Fibroblast of skin of scalp (primary cell): ENCODE measurements at regions not wholly inside any gene's neighbourhood (a gene's known extent, or its start where the extent isn't known, plus 50 kb on each side); places are given as distances from the start of the nearest gene placed in this dataset.
A peak's percentile ranks its signal among the peaks of the same experiment; 100 is the strongest.

Source experiments
- DNase-seq: peaks from one replicate; pipeline ENCODE4 v3.0.0-alpha.2; 2013

DNA sequence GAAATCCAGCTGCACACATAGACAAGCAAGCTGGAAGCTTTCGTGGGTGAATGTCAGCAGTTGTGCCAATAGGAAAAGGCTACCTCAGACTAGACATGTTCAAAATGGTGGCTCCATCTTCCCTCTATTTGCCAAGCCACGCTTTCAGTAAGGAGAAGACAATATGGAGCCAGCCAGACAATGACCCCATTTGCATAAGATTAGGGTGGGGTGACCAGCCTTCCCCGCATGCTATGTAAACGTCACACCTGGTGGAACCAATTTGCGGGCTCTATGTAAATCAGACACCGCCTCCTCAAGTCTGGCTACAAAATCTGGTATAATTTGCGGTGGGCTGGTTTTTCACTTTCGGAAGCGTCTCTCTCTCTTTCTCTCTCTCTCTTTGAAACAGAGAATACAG, 297.4 kb upstream of the PCDH15 start:
- DNase-seq, result no peak

DNA sequence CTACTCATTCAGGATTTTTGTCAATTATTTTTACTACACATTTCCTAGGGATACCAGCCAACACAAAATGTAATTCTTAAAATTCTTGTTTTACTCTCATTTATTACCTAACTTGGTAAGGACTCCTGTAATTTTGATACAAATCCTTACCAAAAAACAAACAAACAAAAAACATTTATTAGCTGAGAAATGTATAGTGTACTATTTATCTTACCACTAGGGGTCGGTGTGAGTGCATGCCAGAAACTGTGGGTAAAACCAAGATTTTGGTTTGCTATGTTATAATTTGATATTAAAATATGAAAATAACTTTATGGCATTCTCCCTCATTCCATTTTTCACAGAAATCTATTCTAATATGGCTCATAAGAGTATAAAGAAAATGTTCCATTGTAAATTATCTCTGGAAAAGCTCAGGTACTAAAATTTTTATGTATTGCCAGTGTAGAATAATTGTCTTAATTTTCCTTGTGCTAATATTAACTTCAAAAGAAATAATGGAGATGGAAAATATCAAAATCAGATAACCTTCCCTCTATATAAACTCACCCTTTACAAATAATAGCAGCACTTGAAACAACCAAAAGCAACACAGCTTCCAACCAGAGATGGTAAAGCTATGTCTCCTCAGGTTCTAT, 290.8 kb upstream of the PCDH15 start:
- peak; percentile 13 for DNase-seq

DNA sequence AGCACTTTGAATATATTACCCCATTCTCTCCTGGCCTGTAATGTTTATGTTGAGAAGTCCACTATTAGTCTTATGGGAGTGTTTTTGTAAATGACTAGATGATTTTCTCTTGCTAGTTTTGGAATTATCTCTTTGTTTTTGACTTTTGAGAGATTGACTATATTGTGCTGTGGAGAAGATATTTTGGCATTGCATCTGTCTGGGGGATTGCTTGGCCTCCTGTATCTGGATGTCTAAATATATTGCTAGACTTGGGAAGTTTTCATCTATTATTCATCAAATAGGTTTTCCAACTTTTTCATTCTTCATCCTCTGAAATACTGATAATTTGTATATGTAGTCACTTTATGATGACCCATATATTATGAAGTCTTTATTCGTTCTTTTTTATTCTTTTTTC, 277.1 kb upstream of the PCDH15 start:
- no peak for DNase-seq

DNA sequence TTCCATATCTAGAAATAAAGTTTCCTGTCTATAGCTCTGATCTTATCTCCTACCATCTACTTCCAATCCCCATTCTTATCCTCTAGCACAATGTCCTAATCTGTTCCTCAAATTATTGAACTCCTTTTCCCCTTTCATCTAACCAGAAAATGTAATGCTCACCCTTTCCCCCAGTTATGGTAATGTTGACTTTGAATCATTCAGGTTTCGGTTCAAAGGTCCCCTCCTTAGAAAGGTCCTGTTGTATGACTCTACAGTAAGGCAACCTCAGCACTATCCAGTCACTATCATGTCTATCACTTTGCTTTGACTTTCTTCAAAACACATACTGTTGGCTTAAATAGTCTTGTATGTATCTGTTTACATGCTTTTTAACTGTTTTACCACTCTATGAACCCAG, 264.2 kb upstream of the PCDH15 start:
- no peak for DNase-seq

DNA sequence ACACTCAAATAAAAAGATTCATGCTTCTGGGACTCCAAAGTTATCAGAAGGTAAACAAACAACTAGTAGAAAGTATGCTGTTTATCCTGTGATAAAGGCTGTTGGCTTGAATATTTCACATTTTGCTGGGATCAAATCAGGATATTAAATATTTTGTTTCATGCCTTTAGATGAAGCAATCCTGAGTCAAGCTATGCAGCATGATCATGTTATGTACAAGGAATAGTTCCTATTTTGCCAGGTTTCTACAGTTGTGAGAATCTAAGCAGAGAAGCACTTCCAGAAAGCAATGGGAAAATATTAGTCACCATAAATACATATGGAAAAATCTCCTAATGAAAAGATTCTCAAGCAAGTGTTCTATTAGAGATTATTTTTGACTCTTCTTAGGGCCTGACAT, 262.8 kb upstream of the PCDH15 start:
- DNase-seq, result peak; percentile 24

DNA sequence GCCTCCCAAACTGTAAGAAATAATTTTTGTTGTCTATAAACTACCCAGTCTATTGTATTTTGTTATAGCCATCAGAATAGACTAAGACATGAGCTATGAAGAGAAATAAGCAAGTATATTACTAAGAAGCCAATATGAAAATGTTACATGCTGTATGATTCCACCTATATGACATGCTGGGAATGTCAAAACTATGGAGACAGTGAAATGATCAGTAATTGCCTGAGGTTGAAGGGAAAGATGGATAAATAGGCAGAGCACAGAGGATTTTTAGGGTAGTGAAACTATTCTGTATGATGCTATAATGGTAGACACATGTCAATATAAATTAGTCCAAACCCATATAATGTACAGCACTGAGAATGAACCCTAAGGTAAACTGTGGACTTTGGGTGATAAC, 261.3 kb upstream of the PCDH15 start:
- no peak for DNase-seq

DNA sequence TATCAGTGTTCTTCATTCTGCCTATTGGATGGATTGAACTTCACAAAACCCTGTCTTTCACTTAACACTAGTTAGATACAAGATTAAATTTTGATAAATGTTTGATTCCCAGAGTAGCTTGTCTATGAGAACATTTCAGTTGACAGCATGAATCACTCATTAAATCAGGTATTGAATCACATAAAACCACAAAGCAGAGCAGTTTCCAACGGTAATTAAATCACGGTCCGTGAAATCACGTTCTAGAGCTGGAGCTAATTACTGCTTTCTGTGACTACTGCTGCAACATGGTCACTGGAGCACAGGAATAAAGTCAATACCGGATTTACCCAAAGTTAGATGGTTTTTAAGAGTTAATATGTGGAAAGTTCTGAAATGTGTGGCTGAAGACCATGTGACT, 257.8 kb upstream of the PCDH15 start:
- DNase-seq, result no peak

DNA sequence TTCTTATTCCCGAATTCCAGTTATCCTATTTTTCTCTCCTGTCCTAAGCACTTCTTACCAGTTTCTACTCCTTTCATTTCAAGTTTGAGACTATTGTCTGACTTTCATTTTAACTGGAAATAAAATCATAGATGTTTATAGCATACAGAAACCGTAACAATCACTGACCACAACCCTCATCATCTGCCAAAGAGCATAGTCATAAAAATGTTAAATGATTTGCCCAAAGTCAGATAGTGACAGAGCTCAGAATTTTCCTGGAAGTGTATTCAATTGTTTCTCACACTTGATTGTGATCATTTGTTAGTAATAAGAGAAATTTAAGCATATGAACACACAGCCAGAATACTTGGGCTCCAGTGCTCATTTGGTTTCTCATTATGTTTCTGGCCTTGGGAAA, 250.5 kb upstream of the PCDH15 start:
- DNase-seq, result no peak

DNA sequence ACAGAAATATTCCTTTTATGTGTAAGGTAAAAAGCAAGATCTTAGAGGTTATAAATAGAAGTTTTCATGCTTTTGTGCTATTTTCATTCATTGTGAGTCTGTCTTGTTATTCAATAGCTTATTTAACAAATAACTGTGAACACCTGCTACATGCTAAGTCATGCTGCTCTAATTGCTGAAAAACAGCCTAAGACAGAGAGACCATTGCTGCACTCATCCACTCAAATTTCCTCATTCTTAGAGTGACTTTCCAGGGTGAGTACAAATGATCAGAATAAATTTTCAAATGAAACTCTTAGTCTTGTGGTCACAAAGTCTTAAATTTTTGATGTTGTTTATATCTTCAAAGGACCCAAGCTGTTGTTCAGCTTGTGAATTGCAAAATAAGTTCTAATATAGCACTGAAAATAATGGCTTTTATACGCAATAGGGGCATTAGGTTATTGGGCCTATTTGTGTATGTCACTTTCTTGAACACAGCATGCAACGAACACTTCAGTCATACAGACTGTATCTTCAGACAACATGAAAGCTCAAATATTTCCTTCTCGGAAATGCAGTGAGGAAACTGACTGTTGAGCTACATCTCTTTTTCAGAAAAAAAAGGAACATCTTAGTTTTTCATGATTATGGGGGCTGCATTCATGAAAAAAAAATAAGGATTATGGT, 247.9 kb upstream of the PCDH15 start:
- DNase-seq, result no peak

DNA sequence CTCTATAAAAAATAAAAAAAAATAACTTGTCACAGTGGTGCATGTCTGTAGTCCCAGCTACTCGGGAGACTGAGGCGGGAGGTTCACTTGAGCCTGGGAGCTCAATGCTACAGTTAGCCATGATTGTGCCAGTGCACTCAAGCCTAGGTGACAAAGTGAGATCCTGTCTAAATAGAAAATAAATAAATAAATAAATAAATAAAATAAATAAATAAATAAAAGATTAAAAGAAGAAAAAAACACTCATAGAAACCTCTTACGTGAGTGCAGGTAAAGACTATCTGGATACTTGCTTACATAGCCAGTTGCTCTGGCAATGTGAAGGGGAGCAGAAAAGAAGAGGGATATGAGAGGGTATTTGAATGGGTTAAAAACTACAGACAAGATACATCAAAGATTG, 242.5 kb upstream of the PCDH15 start:
- DNase-seq, result no peak

DNA sequence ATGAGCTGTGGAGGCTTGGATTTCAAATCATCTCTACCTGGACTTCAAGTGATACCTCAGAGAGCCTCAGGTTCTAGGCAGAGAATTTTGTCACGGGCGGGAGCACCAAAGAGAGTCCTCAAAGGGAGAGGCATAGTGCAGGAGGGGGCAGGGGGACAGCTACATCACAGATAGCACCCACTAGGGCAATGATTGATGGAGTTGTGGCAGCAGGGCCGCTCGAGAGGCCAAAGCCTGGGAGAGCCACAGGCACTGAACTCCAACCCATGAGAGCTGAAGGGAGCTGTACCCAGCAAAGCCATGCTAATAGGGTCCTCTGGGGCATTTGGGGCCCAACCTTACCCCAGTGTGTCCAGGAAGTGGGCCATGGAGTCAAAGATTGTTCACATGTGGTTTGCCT, 232.0 kb upstream of the PCDH15 start:
- no peak for DNase-seq

DNA sequence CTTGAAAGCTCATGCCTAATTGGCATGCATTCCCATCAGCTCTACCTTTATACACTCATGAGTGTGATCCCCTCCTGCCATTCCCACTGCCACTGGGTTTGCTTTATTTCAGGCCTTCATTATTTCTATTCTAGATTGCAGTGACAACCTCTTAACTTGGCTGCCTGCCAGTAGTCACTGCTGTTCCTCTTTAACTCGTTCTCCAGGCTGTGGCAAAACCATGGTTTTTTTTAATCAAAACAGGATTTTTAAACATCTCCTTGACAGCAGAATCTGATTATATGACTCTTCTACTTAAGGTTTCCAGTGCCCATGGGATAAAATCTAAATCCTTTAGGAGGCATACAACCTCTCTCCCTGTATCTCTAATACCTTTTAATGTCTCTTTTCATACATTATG, 223.7 kb upstream of the PCDH15 start:
- peak; percentile 4 for DNase-seq

DNA sequence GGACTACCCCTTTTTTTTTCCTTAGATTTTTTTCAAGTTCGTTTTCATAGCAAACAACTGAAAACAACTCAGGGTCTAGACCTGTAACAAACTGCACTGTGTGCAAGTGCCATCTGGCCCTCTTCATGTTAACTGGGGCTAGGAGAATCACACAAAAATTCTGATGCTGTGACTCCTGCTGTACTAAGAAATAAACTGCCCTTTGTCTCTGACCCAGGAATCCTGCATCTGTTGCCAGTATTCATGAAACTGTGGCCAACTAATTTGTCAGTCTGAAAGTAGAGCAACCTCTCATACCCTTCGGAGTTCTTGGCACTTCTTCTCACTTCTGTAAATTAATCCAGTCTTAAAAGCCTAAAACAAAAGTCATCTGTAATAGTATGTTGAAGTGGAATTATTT, 218.4 kb upstream of the PCDH15 start:
- DNase-seq, result no peak

DNA sequence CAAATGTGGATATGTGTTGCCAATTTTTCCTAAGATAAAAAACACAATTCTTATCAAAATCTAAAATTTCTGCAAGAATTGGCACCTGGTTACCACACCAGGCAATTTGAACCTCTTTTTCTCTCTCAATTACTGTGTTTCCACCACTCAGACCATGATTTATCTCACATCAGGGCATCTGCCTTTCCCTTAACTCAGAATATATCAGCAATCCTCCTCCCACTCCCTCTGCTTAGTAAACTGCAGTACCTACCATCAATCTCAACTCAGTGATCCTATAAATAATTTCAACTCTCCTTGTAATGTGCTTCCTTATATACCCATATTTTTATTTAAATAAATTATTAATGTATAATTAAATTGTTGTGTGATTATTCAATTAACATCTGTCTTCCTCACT, 212.3 kb upstream of the PCDH15 start:
- no peak for DNase-seq

DNA sequence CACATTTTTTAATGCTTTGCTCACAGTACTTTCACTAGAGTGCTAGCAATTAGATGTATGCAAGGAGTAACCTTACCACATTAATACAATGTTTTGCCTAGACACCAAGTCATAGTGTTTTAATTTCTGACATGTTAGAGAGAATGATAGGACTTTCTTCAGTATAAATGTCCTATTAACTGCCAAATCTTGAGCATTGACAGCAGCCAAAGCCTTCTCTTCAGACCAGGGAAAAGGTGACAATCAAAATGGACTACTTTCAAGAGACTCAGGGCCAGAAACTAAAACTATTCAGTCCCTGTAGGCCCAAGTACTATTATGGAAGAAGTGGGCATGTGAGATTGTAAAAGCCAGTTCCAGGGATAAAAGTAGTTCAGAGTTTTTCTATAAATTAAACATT, 201.4 kb upstream of the PCDH15 start:
- DNase-seq, result no peak

DNA sequence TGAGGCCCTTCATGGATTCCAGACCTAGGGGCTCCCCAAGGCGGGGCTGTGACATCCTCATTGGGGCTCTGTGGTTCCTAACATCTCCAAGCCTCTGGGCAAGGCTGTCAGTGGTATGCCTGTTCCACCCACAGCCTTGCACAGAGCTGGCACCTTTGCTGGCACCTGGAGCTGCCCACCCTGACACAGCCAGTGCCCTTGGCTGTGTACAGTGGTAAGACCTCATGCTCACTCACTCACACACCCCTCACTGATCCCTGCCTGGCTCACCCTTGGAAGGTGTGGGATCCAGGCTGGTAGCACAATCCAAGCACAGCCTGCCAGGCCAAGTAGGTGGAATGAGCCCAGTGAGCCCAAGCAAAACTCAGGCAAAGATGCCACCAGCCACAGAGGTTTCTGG, 200.4 kb upstream of the PCDH15 start:
- no peak for DNase-seq

DNA sequence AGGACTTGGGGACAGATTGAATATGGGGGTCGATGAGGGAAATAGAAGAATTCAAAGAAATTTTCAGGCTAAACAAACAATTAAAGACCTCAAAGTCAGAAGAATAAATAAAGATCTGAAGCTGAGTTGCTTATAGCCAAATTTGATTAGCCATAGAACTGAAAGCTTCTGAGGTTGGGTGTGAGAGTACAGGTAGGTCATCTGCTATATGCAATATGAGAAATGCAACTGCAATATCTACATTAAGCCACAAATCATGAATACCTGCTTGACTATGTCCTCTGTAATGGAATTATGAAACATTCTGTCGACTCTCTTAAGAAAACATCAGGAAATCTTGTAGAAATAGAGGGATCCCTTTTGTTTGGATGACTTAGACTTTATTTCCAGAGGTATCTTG, 192.1 kb upstream of the PCDH15 start:
- DNase-seq, result no peak

DNA sequence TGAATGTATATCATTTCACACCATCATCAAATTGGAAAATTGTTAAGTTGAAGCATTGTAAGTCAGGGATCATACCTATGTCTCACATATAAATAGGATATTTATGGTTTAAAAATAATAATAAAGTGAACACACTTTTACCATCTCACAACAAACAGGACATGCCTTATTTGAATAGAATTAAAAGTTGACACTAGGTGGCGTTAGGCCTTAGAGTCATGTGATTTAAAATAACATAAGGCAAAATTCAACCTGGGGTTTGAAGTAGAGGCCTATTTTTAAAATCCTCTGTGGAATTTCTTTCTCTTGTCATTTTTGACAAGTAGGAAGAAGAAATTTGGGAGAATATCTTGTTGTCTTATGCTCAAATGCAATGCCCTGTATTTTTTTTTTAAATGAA, 184.7 kb upstream of the PCDH15 start:
- DNase-seq, result peak; percentile 8

DNA sequence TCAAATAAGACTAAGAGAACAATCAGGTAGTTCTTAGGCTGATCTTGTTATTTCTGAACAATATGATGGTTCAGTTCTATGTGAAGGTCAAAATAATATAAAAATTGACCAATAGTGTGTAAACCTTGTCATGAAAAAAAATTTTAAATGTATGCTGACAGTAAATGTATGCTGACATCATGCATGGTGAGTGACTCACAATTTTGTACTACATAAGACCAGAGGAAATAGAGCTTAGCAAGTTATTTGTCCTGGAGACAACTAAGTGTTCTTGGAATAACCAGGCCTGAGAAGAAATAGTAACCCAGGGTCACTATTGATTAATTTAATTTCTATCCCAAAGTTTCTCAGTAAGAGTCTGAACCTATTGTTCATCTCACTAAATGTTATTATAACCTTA, 182.2 kb upstream of the PCDH15 start:
- no peak for DNase-seq

DNA sequence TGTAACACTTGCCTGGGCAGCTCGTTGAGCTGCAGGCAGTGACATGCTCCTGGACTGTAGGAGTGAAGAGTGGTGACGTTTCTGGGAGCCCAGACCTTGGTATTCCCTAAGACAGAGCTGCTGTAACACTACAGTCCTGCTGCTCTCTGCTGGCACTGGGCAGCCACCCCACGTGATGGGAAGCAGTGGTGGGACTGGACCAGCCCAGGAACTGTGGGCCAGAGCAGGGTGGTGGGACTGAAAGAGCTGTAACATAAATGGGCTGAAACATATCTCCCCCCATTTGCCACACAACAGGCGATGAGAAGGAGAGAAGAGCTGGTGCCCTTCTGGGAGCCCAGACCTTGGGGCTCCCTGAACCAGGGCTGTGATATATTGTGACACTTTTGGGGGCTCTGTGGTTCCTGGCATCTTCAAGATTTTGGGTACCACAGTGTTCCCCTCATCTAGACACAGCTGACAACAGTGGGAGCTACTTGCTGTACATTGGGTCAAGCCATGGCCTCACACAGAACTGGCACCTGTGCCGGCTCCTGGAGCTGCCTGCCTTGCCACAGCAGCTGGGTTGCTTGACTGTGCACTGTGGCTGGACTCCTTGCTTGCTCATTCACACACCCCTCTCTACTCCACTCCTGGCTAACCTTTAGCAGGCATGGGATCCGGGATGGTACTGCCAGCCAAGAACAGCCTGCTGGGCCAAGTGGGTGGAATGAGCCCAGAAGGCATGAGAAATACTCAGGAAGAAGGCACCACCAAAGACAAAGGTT, 161.3 kb upstream of the PCDH15 start:
- no peak for DNase-seq

DNA sequence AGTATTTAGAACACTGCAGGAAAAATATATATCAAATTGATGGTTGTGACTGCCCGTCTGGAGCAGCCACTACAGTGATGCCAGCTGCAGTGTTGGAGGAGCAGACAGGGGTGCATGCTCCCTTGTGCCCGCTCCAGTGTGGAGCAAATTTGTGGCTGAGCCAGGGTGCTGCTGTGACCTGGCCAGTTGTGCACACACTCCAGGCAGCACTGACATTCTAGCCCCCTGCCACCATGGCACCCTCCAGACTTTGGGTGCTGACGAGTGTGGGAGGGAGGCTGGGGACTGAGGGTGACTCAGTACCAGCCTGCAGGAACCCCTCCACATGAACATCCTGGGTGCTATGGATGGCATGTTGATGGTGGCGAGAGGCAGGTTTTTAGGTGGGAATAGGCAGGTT, 160.0 kb upstream of the PCDH15 start:
- no peak for DNase-seq

DNA sequence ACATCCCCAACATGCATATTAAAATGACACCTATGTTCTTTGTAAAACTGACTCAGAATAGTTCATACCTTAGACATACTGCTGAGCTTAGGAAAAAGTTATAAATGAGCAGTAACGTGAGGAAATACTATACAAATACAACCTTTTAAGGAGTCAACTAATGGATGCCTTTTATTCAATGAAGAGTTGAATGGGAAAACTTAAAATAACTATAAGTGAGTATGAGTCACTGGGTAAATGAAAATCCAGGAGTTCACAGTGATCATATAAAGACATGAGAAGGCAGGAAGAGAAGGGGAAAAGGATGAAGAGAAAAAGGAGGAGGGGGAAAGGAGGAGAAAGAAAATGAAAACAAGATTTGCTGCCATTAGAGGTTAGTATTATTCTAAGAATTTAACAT, 157.8 kb upstream of the PCDH15 start:
- DNase-seq, result no peak

DNA sequence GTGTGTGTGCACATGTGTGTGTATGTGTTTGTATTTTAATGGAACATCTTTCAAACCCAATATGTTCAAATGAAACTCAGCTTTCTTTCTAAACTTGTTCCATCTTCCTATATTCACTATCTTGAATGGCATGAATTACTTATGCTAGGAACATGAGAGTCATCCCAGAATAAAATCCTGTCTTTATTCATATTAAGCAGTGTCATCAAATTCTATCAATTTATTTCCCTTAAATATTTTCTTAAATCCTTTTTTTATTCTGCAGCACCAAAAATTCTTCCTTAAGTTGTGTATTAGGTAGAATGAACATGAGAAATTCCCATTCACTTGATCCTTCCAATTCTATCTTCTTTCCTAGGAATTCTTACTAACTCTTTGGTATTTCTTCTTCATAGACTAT, 146.6 kb upstream of the PCDH15 start:
- no peak for DNase-seq

DNA sequence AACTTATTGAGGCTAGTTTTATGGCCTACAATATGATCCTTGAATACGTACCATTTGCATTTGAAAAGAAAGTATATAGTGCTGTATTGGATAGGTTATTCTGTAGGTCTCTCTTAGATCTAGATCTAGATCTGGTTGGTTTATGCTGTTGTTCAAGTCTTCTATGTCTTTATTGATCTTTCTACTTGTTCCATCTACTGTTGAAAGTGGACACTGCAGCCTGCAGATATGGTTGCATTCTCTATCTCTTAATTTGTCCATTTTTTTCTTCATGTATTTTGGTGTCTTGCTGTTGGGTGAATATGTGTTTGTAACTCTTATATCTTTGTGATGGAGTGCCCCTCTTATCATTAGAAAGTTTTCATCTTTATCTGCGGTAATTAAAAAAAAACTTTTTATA, 139.4 kb upstream of the PCDH15 start:
- no peak for DNase-seq
